ENCODE measurements at regions not wholly inside any gene's neighbourhood (a gene's known extent, or its start where the extent isn't known, plus 50 kb on each side); places are given as distances from the start of the nearest gene placed in this dataset.

DNA sequence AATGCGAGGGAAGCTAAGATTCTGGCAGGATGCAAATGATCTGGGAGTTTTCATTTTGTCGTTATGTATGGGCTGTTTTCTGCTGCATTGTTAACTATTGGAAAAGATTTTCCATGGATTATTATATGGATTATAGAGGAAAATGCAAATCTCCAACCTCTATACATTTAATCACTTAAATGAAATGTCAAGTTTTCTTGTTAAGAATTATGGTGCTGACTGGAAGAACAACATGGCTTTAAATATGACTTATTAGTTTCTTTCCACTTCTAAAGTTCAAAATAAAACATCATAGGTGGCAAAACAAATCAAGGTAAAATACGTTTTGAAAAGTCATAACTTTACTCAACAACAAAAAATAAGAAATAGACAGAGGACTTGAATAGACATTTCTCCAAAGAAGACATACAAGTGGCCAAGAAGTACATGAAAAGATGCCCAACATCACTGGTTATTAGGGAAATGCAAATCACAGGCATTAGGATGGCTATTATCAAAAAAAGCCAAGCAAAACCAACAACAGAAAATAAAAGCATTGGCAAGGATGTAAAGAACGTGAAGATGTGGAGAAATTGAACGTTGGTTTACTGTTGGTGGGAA lies 56.2 kb upstream of the CLDN5 start:
- no peak for ATAC-seq

GRCh38 chr22:19582033-19582693 lies 58.0 kb upstream of the CLDN5 start:
- H3K9me2 ChIP-seq (ENCODE audit: insufficient read depth) = no peaks in the 10 kb centered on the region
- H3K36me3 ChIP-seq (ENCODE audit: control insufficient read depth in 1 of 2, insufficient read depth in 2 of 2, low read length in 2 of 2) = no peaks in the 10 kb centered on the region
- no peak overlapping the region for H3K4me2 ChIP-seq (ENCODE audit: low read length)
- CTCF ChIA-PET = no interaction called here
- BruUV-seq (replicated peaks) = no TSS peak
- DNase-seq (ENCODE audit: low read depth, low spot score) (no peak), ATAC-seq (no peak)
- no peaks in the 10 kb centered on the region for H3K9me3 ChIP-seq (ENCODE audit: control insufficient read depth in 1 of 2, insufficient read depth in 1 of 2, low read depth in 1 of 2, low read length in 2 of 2)
- POLR2A ChIA-PET = no interaction called here
- intact Hi-C loops (cut with micrococcal nuclease) = no loop called here
- no peaks in the 10 kb centered on the region for H3K27me3 ChIP-seq (ENCODE audit: insufficient read depth, low read length)
- no peak overlapping the region for H2AFZ ChIP-seq (ENCODE audit: low read depth, low read length, poor library complexity, severe bottlenecking)
- H3K79me2 ChIP-seq (ENCODE audit: insufficient read depth, low read length) = no peaks in the 10 kb centered on the region
- peaks cover 0 to 6% of the 10 kb centered on the region in 2 experiments; a peak in 2 of 4 replicates for H3K4me1 ChIP-seq (ENCODE audit: control insufficient read depth in 1 of 2, insufficient read depth in 2 of 2, low read length in 2 of 2)
- no peak overlapping the region for H3K27ac ChIP-seq (ENCODE audit: low read depth, low read length)
- no peak overlapping the region for H3K9ac ChIP-seq (ENCODE audit: low read length)
- RAD21 ChIA-PET (ENCODE audit: low non-redundant PET in 1 of 2, low total read pairs in 2 of 2, uncharacterized antibody in 2 of 2, unreplicated experiment in 2 of 2) = no interaction called here
- no peak overlapping the region for H3K4me3 ChIP-seq (replicated peaks in 1 of 2; ENCODE audit: low read depth in 1 of 2, low read length in 2 of 2)
- H4K20me1 ChIP-seq (ENCODE audit: insufficient read depth) = no peaks in the 10 kb centered on the region
- TF ChIP-seq SP1 (IDR thresholded peaks at IDR 0.05; ENCODE audit: low read depth) (no peak), SIN3A (IDR thresholded peaks at IDR 0.05; ENCODE audit: low read depth) (no peak), TCF7L2 (IDR thresholded peaks at IDR 0.05; ENCODE audit: borderline replicate concordance, extremely low read depth, insufficient read depth, insufficient read length) (no peak), SRF (IDR thresholded peaks at IDR 0.05; ENCODE audit: low read depth) (no peak), FOSL1 (IDR thresholded peaks at IDR 0.05; ENCODE audit: low read depth) (no peak), EZH2phosphoT487 (IDR thresholded peaks at IDR 0.05; ENCODE audit: borderline replicate concordance) (no peak), ZFX (IDR thresholded peaks at IDR 0.05) (no peak), EGR1 (IDR thresholded peaks at IDR 0.05; ENCODE audit: low read depth) (no peak), CEBPB (IDR thresholded peaks at IDR 0.05; ENCODE audit: low read depth) (no peak), YY1 (IDR thresholded peaks at IDR 0.05; ENCODE audit: extremely low read depth, insufficient replicate concordance, low read depth, low read length) (no peak), EZH2 (IDR thresholded peaks at IDR 0.05) (no peak)
- TF ChIP-seq, protein P1, sequence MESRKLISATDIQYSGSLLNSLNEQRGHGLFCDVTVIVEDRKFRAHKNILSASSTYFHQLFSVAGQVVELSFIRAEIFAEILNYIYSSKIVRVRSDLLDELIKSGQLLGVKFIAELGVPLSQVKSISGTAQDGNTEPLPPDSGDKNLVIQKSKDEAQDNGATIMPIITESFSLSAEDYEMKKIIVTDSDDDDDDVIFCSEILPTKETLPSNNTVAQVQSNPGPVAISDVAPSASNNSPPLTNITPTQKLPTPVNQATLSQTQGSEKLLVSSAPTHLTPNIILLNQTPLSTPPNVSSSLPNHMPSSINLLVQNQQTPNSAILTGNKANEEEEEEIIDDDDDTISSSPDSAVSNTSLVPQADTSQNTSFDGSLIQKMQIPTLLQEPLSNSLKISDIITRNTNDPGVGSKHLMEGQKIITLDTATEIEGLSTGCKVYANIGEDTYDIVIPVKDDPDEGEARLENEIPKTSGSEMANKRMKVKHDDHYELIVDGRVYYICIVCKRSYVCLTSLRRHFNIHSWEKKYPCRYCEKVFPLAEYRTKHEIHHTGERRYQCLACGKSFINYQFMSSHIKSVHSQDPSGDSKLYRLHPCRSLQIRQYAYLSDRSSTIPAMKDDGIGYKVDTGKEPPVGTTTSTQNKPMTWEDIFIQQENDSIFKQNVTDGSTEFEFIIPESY (IDR thresholded peaks at IDR 0.05; ENCODE audit: extremely low read depth, insufficient replicate concordance, low read length) = no peak

More for the DNA sequence above, 56.2 kb upstream of the CLDN5 start:
- intact Hi-C loops (cut with micrococcal nuclease) = no loop called here
- no TSS peak for BruUV-seq (replicated peaks)
- no peak overlapping the region for H3K9ac ChIP-seq (ENCODE audit: low read length)
- H4K20me1 ChIP-seq (ENCODE audit: insufficient read depth) = no peaks in the 10 kb centered on the region
- H3K36me3 ChIP-seq (ENCODE audit: control insufficient read depth in 1 of 2, insufficient read depth in 2 of 2, low read length in 2 of 2) = no peaks in the 10 kb centered on the region
- POLR2A ChIA-PET = no interaction called here
- H2AFZ ChIP-seq (ENCODE audit: low read depth, low read length, poor library complexity, severe bottlenecking) = no peak overlapping the region
- no peaks in the 10 kb centered on the region for H3K27me3 ChIP-seq (ENCODE audit: insufficient read depth, low read length)
- no peak for TF ChIP-seq EGR1 (IDR thresholded peaks at IDR 0.05; ENCODE audit: low read depth)
- TF ChIP-seq SP1 (IDR thresholded peaks at IDR 0.05; ENCODE audit: low read depth) = no peak
- TF ChIP-seq ZFX (IDR thresholded peaks at IDR 0.05) = no peak
- TF ChIP-seq POLR2A (IDR thresholded peaks at IDR 0.05; ENCODE audit: borderline replicate concordance, extremely low read depth, insufficient read depth, insufficient read length) = no peak
- TF ChIP-seq FOSL1 (IDR thresholded peaks at IDR 0.05; ENCODE audit: low read depth) = no peak
- TF ChIP-seq, protein P1 (IDR thresholded peaks at IDR 0.05; ENCODE audit: extremely low read depth, insufficient replicate concordance, low read length) = no peak
- no peak for TF ChIP-seq RAD21 (IDR thresholded peaks at IDR 0.05; ENCODE audit: low read depth)
- no peak for DNase-seq (ENCODE audit: low read depth, low spot score)
- no peak overlapping the region for H3K4me3 ChIP-seq (replicated peaks in 1 of 2; ENCODE audit: low read depth in 1 of 2, low read length in 2 of 2)
- peaks cover 0 to 14% of the 10 kb centered on the region in 2 experiments; a peak in 2 of 4 replicates for H3K4me1 ChIP-seq (ENCODE audit: control insufficient read depth in 1 of 2, insufficient read depth in 2 of 2, low read length in 2 of 2)
- CTCF ChIA-PET = no interaction called here
- H3K4me2 ChIP-seq (ENCODE audit: low read length) = no peak overlapping the region
- no peak overlapping the region for H3K27ac ChIP-seq (ENCODE audit: low read depth, low read length)
- no peaks in the 10 kb centered on the region for H3K9me3 ChIP-seq (ENCODE audit: control insufficient read depth in 1 of 2, insufficient read depth in 1 of 2, low read depth in 1 of 2, low read length in 2 of 2)
- no peaks in the 10 kb centered on the region for H3K79me2 ChIP-seq (ENCODE audit: insufficient read depth, low read length)
- no peaks in the 10 kb centered on the region for H3K9me2 ChIP-seq (ENCODE audit: insufficient read depth)
- RAD21 ChIA-PET (ENCODE audit: low non-redundant PET in 1 of 2, low total read pairs in 2 of 2, uncharacterized antibody in 2 of 2, unreplicated experiment in 2 of 2) = no interaction called here
